OCI-LY7 (cell line): ENCODE measurements at regions not wholly inside any gene's neighbourhood (a gene's known extent, or its start where the extent isn't known, plus 50 kb on each side); places are given as distances from the start of the nearest gene placed in this dataset.

ENCODE experiments used
- BruUV-seq: library from RNA; stranded (reverse); fragments of 400-500 nt; replicated peaks from 2 replicates; lab custom pipeline; 2021; lab: Mats Ljungman, UMichigan
- CTCF ChIA-PET: fragments of 300-600 bp; sonication (Branson Sonifier 250); formaldehyde crosslinking; loops from one replicate; lab custom pipeline; 2022; ENCODE audit warnings: antibody characterized with exemption; ENCODE audit not compliant: unreplicated experiment; lab: Charles Lee
- POLR2A ChIA-PET: fragments of 300-600 bp; sonication (Branson Sonifier 250); formaldehyde crosslinking; loops from one replicate; lab custom pipeline; 2022; ENCODE audit warnings: antibody characterized with exemption; lab: Charles Lee
- DNase-seq: peaks from one replicate; pipeline ENCODE4 v3.0.0-alpha.2; 2015; ENCODE audit warnings: low spot score
- H2AFZ ChIP-seq: fragments of 200-600 bp; sonication (generic), shearing (Covaris generic); 2 replicates; pipeline ENCODE4 v1.6.1; 2014; ENCODE audit warnings: mild to moderate bottlenecking, antibody characterized with exemption, low read length, moderate library complexity
- H3K27ac ChIP-seq: fragments of 200-600 bp; sonication (generic); 2 replicates; pipeline ENCODE4 v1.5.1; 2014; ENCODE audit warnings: mixed run types, low read depth, mild to moderate bottlenecking, moderate library complexity, low read length, inconsistent platforms; ENCODE audit not compliant: poor library complexity, severe bottlenecking
- H3K36me3 ChIP-seq: fragments of 200-600 bp; sonication (generic); 2 replicates; pipeline ENCODE4 v1.6.1; 2014; ENCODE audit warnings: mild to moderate bottlenecking, antibody characterized with exemption, low read length, moderate library complexity, mixed read lengths; ENCODE audit not compliant: insufficient read depth
- H3K4me1 ChIP-seq: fragments of 200-600 bp; sonication (generic); 2 replicates; pipeline ENCODE4 v1.5.1; 2014; ENCODE audit warnings: mild to moderate bottlenecking, low read length; ENCODE audit not compliant: insufficient read depth, poor library complexity, severe bottlenecking
- H3K4me2 ChIP-seq: fragments of 200-600 bp; sonication (generic); 2 replicates; pipeline ENCODE4 v1.6.1; 2014; ENCODE audit warnings: mild to moderate bottlenecking, low read length
- H3K4me3 ChIP-seq: fragments of 200-600 bp; sonication (generic); 2 replicates; pipeline ENCODE4 v1.5.1; 2014; ENCODE audit warnings: mild to moderate bottlenecking, low read depth, low read length; ENCODE audit not compliant: poor library complexity, severe bottlenecking
- H3K79me2 ChIP-seq: fragments of 200-600 bp; sonication (generic); 2 replicates; pipeline ENCODE4 v1.6.1; 2016; ENCODE audit warnings: low read depth, mild to moderate bottlenecking, low read length, moderate library complexity, mixed read lengths; ENCODE audit not compliant: insufficient read depth
- H3K9me2 ChIP-seq: fragments of 200-600 bp; sonication (generic); 2 replicates; pipeline ENCODE4 v1.6.1; 2016; ENCODE audit warnings: mild to moderate bottlenecking, low read length, mixed read lengths; ENCODE audit not compliant: insufficient read depth
- H3K9me3 ChIP-seq: fragments of 200-600 bp; sonication (generic); 2 replicates; pipeline ENCODE4 v1.6.1; 2014; ENCODE audit warnings: mild to moderate bottlenecking, mixed run types, low read length, mixed read lengths
- H4K20me1 ChIP-seq: fragments of 200-600 bp; sonication (generic); 2 replicates; pipeline ENCODE4 v1.6.1; 2014; ENCODE audit warnings: mild to moderate bottlenecking, antibody characterized with exemption, low read length, moderate library complexity, mixed read lengths; ENCODE audit not compliant: insufficient read depth
- CTCF ChIP-seq: fragments of 200-600 bp; sonication (generic); conservative IDR thresholded peaks from 2 replicates; pipeline ENCODE4 v1.5.1; 2014; ENCODE audit warnings: mild to moderate bottlenecking, antibody characterized with exemption, low read length, moderate library complexity, mixed read lengths
- EZH2phosphoT487 ChIP-seq: fragments of 200-600 bp; sonication (generic); IDR thresholded peaks from 2 replicates; pipeline ENCODE4 v1.6.1; 2018; ENCODE audit warnings: low read depth, borderline replicate concordance, mild to moderate bottlenecking, mixed run types, antibody characterized with exemption, low read length, moderate library complexity, mixed read lengths
- intact Hi-C: fragments of 100-400 bp; cut with micrococcal nuclease; formaldehyde crosslinking; loops from one replicate; pipeline ENCODE4 v1.10.0; 2022; ENCODE audit not compliant: unreplicated experiment

- DNase-seq = no peak
- Histone ChIP-seq H3K9me3 (no peaks in the 10 kb centered on the region), H3K27ac (no peak overlapping the region), H3K9me2 (no peaks in the 10 kb centered on the region), H3K36me3 (no peaks in the 10 kb centered on the region), H4K20me1 (no peaks in the 10 kb centered on the region), H3K4me3 (no peak overlapping the region), H3K4me1 (no peaks in the 10 kb centered on the region), H2AFZ (no peak overlapping the region), H3K4me2 (no peak overlapping the region), H3K79me2 (no peaks in the 10 kb centered on the region)
- ChIA-PET POLR2A (interaction anchor here (0.6 kb wide), 1 partner anchor 232 kb away, joined by 3 read pairs; no protein-coding TSS in a partner anchor), CTCF (no interaction called here)
- BruUV-seq = no TSS peak
- intact Hi-C loops = no loop called here
- TF ChIP-seq CTCF (no peak), EZH2phosphoT487 (no peak)
Observed at GRCh38 chr18:10371165-10371564, 83.3 kb upstream of the APCDD1 start.

GRCh38 chr18:10374195-10374594 lies 80.2 kb upstream of the APCDD1 start:
- Histone ChIP-seq H3K9me2 (no peaks in the 10 kb centered on the region), H3K4me3 (no peak overlapping the region), H4K20me1 (no peaks in the 10 kb centered on the region), H3K4me1 (no peaks in the 10 kb centered on the region), H3K9me3 (no peaks in the 10 kb centered on the region), H3K27ac (no peak overlapping the region), H2AFZ (no peak overlapping the region), H3K4me2 (no peak overlapping the region), H3K36me3 (no peaks in the 10 kb centered on the region), H3K79me2 (no peaks in the 10 kb centered on the region)
- no peak for TF ChIP-seq EZH2phosphoT487
- TF ChIP-seq CTCF = no peak
- no peak for DNase-seq
- ChIA-PET POLR2A (no interaction called here), CTCF (no interaction called here)
- no TSS peak for BruUV-seq
- intact Hi-C loops = no loop called here

- H3K36me3 ChIP-seq = no peaks in the 10 kb centered on the region
- H4K20me1 ChIP-seq = no peaks in the 10 kb centered on the region
- no peak overlapping the region for H3K4me2 ChIP-seq
- TF ChIP-seq EZH2phosphoT487 = no peak
- no peak for TF ChIP-seq CTCF
- ChIA-PET POLR2A (interaction anchor here (0.6 kb wide), 1 partner anchor 9 kb away, joined by 4 read pairs; no protein-coding TSS in a partner anchor), CTCF (no interaction called here)
- no peaks in the 10 kb centered on the region for H3K4me1 ChIP-seq
- H3K4me3 ChIP-seq = no peak overlapping the region
- BruUV-seq = no TSS peak
- H3K9me2 ChIP-seq = no peaks in the 10 kb centered on the region
- no peak overlapping the region for H3K27ac ChIP-seq
- intact Hi-C loops = no loop called here
- H3K9me3 ChIP-seq = no peaks in the 10 kb centered on the region
- DNase-seq = no peak
- H3K79me2 ChIP-seq = no peaks in the 10 kb centered on the region
- H2AFZ ChIP-seq = no peak overlapping the region
Observed at GRCh38 chr18:10374636-10375293, 79.7 kb upstream of the APCDD1 start.
